ENCODE measurements at regions not wholly inside any gene's neighbourhood (a gene's known extent, or its start where the extent isn't known, plus 50 kb on each side); places are given as distances from the start of the nearest gene placed in this dataset.

GRCh38 chr3:72690629-72691028 is 157.6 kb downstream of the SHQ1 start:
- TF ChIP-seq CTCF (IDR thresholded peaks at IDR 0.05) (no peak), ZFX (IDR thresholded peaks at IDR 0.05; ENCODE audit: borderline replicate concordance) (no peak)
